C4-2B (cell line): ENCODE measurements at regions not wholly inside any gene's neighbourhood (a gene's known extent, or its start where the extent isn't known, plus 50 kb on each side); places are given as distances from the start of the nearest gene placed in this dataset.

Experiments used
- CTCF ChIP-seq: fragments of 450-650 bp; conservative IDR thresholded peaks from 2 replicates; pipeline ENCODE4 v1.5.1; 2017; ENCODE audit warnings: mild to moderate bottlenecking
- ZFX ChIP-seq: fragments of 450-650 bp; IDR thresholded peaks from 2 replicates; pipeline ENCODE4 v1.6.1; 2017

- TF ChIP-seq CTCF: no peak
- TF ChIP-seq ZFX: no peak
These were observed 79.6 kb downstream of the RSPH3 start for GRCh38 chr6:158920311-158920905.
